Lung (tissue), 11 donors: ENCODE measurements at regions not wholly inside any gene's neighbourhood (a gene's known extent, or its start where the extent isn't known, plus 50 kb on each side); places are given as distances from the start of the nearest gene placed in this dataset.

Experiments
- ATAC-seq: fragments of 200-7000 bp; cut with Tn5 transposase; one replicate; pipeline ENCODE4 v1.9.1; 2020; ENCODE audit warnings: moderate number of reproducible peaks; ENCODE audit not compliant: insufficient read depth, low FRiP score
- DNase-seq, 3 donors: peaks; one replicate each; pipeline ENCODE4 v3.0.0-alpha.2; 2013 to 2017
- H3K27ac ChIP-seq, 2 donors: one replicate each; pipeline ENCODE4 v1.5.1; 2013; ENCODE audit warnings: mild to moderate bottlenecking in 2 of 2, moderate library complexity in 2 of 2, control low read depth in 1 of 2, inconsistent platforms in 1 of 2, low read depth in 1 of 2, low read length in 1 of 2
- H3K27me3 ChIP-seq, 3 donors: one replicate each; pipeline ENCODE4 v1.5.1; 2013; ENCODE audit warnings: low read length in 2 of 3; ENCODE audit not compliant: control insufficient read depth in 3 of 3, insufficient read depth in 3 of 3
- H3K36me3 ChIP-seq, 4 donors: one replicate each; pipeline ENCODE4 v1.5.1; 2013; ENCODE audit warnings: low read length in 4 of 4, mild to moderate bottlenecking in 1 of 4, moderate library complexity in 1 of 4; ENCODE audit not compliant: control insufficient read depth in 4 of 4, insufficient read depth in 4 of 4
- H3K4me1 ChIP-seq, 5 donors: one replicate each; pipeline ENCODE4 v1.5.1; 2013; ENCODE audit warnings: low read length in 5 of 5, mild to moderate bottlenecking in 2 of 5, moderate library complexity in 1 of 5; ENCODE audit not compliant: control insufficient read depth in 5 of 5, insufficient read depth in 5 of 5
- H3K4me3 ChIP-seq: one replicate; pipeline ENCODE4 v1.5.1; 2013; ENCODE audit warnings: mild to moderate bottlenecking, control low read depth, moderate library complexity
- H3K9ac ChIP-seq, 2 donors: one replicate each; pipeline ENCODE4 v1.5.1; 2013; ENCODE audit warnings: low read length in 2 of 2, control low read depth in 1 of 2; ENCODE audit not compliant: insufficient read depth in 1 of 2
- H3K9me3 ChIP-seq, 4 donors: one replicate each; pipeline ENCODE4 v1.5.1; 2013; ENCODE audit warnings: low read length in 3 of 4, mild to moderate bottlenecking in 1 of 4, moderate library complexity in 1 of 4; ENCODE audit not compliant: control insufficient read depth in 4 of 4, insufficient read depth in 3 of 4
- WGBS, 2 donors: extraction: QIAGEN DNeasy Blood & Tissue Kit; methylation state at CpG; one replicate each; pipeline ENCODE4 v1.1.7; 2013; 5-methylcytosine and 5-hydroxymethylcytosine counted together
- TF ChIP-seq, protein P1 (sequence below): IDR thresholded peaks from 2 replicates; pipeline ENCODE4 v1.5.1; 2012; ENCODE audit warnings: mild to moderate bottlenecking; ENCODE audit errors: control extremely low read depth, extremely low read depth
- donor health status: control.
- donor health status: control.
- donor health status: Bipolar disorder and iron deficiency.
- donor health status: healthy.
- donor health status: DM: yes; HTN: yes; CAD: no.

DNA sequence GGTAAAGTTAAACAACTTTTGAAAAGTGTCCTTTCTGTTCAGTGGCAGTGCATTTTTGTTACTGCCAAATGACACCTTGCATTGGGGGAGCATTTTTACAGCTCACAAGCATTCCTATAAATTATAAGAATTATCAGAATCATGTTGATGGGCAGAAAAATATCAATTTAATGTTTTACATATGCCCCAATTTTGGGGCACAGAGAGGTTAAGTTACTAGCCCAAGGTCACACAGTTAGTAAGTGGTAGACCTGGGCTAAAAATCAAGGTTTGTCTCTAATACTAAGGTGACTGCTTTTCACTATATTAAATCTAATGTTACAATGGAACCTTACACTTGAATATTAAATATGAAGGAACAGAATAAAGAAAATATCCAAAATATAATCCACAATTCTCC is 180.1 kb upstream of the IVNS1ABP start:
- Histone ChIP-seq H3K4me1 (no peaks in the 10 kb centered on the region), H3K9ac (no peak overlapping the region), H3K9me3 (no peaks in the 10 kb centered on the region), H3K4me3 (no peak overlapping the region), H3K36me3 (no peaks in the 10 kb centered on the region), H3K27me3 (no peaks in the 10 kb centered on the region), H3K27ac (no peak overlapping the region)
- DNase-seq = no peak
- ATAC-seq = no peak
- TF ChIP-seq, protein P1, sequence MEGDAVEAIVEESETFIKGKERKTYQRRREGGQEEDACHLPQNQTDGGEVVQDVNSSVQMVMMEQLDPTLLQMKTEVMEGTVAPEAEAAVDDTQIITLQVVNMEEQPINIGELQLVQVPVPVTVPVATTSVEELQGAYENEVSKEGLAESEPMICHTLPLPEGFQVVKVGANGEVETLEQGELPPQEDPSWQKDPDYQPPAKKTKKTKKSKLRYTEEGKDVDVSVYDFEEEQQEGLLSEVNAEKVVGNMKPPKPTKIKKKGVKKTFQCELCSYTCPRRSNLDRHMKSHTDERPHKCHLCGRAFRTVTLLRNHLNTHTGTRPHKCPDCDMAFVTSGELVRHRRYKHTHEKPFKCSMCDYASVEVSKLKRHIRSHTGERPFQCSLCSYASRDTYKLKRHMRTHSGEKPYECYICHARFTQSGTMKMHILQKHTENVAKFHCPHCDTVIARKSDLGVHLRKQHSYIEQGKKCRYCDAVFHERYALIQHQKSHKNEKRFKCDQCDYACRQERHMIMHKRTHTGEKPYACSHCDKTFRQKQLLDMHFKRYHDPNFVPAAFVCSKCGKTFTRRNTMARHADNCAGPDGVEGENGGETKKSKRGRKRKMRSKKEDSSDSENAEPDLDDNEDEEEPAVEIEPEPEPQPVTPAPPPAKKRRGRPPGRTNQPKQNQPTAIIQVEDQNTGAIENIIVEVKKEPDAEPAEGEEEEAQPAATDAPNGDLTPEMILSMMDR = no peak

DNA sequence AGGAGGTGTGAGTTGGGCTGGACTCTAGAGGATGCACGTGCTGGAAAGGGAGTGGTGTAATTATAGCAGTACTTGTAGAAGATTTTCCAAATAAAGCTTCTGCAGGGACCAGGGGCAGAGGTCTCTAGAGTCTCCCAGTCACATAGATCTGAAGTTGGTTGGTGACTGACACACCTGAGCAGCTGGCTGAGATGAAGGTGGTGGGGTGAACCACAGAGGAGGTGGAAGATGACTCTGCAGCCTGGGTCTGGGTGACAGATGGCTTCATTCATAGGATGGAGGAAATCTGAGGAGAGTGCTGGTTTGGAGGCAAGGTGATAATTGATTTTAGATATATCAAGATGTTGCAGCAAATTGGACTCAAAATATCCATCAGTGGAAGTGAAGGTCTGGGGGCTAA is 178.9 kb upstream of the IVNS1ABP start:
- TF ChIP-seq, protein P1 = no peak
- 59 to 73% methylated on average over 1 of the region's 1 CpG for WGBS, 2 donors

DNA sequence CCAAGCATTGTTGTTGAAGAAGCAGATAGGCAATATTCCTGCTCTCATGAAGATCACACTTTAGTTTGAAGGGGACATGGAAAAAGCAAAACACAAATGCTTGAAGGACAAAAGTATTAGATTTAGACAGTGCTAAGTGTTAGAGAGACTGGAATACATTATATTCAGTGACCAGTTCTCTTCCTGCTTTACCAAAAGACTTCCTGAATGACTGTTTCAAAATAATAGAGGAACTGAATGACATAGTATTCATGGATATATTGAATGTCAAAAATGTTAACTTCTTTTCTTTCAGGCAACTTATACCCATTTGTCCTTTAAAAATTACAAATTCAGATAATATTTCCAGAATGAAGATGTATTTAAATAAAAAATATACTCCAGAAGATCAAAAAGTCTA is 178.0 kb upstream of the IVNS1ABP start:
- no peak for DNase-seq
- no peak overlapping the region for H3K9ac ChIP-seq
- H3K36me3 ChIP-seq = no peaks in the 10 kb centered on the region
- no peaks in the 10 kb centered on the region for H3K27me3 ChIP-seq
- H3K27ac ChIP-seq = no peak overlapping the region
- no peaks in the 10 kb centered on the region for H3K4me1 ChIP-seq
- no peaks in the 10 kb centered on the region for H3K9me3 ChIP-seq
- no peak for ATAC-seq
- TF ChIP-seq, protein P1 = no peak
- H3K4me3 ChIP-seq = no peak overlapping the region

More for the DNA sequence above, 178.9 kb upstream of the IVNS1ABP start:
- Histone ChIP-seq H3K4me1 (no peaks in the 10 kb centered on the region), H3K9ac (no peak overlapping the region), H3K4me3 (no peak overlapping the region), H3K9me3 (no peaks in the 10 kb centered on the region), H3K27me3 (no peaks in the 10 kb centered on the region), H3K27ac (no peak overlapping the region), H3K36me3 (no peaks in the 10 kb centered on the region)
- no peak for ATAC-seq
- DNase-seq = no peak

DNA sequence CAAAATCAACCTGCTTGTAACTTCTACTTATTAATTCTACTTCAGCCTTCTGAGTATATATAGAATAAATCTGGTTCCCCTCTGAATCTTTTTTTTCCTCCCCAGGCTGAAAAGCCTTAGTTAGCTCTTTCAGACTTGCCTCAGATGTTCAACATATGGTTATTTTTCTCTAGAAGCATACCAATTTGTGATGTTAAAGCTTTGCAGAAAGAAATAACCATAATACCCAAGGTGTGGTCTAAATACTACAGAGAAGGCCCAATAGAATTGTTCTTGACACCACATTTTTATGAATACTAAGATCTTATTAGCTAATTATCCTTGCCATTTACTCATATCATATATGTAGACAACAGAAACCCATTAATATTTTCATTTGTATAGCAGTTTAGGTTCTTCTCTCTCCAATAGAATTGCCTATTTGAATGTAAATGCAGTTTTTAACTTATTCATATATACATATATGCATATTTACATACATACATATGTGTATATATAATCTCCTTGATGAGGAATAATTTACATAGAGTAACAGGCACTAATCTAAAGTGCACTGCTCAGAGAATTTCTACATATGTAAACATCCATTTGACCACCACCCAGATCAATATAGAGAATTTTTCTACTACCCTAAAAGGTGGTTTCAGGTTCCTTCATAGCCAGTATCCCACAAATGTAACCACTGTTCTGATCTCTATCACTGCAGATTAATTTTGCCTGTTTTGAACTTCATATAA is 175.2 kb upstream of the IVNS1ABP start:
- H3K27ac ChIP-seq = no peak overlapping the region
- no peaks in the 10 kb centered on the region for H3K9me3 ChIP-seq
- H3K4me3 ChIP-seq = no peak overlapping the region
- DNase-seq (no peak), ATAC-seq (no peak)
- no peaks in the 10 kb centered on the region for H3K4me1 ChIP-seq
- H3K27me3 ChIP-seq = no peaks in the 10 kb centered on the region
- no peak overlapping the region for H3K9ac ChIP-seq
- H3K36me3 ChIP-seq = no peaks in the 10 kb centered on the region
- TF ChIP-seq, protein P1 = no peak
